Hematopoietic multipotent progenitor cell treated with erythropoietin and hydrocortisone succinate and interleukin-3 and kit ligand, for 8 days (in vitro differentiated cells): ENCODE measurements at regions not wholly inside any gene's neighbourhood (a gene's known extent, or its start where the extent isn't known, plus 50 kb on each side); places are given as distances from the start of the nearest gene placed in this dataset.
"Not testable (repeated sequence)": the region's sequence is repeated elsewhere in the genome, so short reads cannot be mapped to it uniquely, and the experiment has no call there.

Experiments used
- DNase-seq: peaks from one replicate; pipeline ENCODE4 v3.0.0-alpha.2; 2015

- no peak for DNase-seq
Measured at GRCh38 chr12:90828621-90829020, 126.4 kb downstream of the CCER1 start.

GRCh38 chr12:90827567-90827966, 127.4 kb downstream of the CCER1 start:
- no peak for DNase-seq

GRCh38 chr12:90826036-90826435, 128.9 kb downstream of the CCER1 start:
- DNase-seq: no peak

DNA sequence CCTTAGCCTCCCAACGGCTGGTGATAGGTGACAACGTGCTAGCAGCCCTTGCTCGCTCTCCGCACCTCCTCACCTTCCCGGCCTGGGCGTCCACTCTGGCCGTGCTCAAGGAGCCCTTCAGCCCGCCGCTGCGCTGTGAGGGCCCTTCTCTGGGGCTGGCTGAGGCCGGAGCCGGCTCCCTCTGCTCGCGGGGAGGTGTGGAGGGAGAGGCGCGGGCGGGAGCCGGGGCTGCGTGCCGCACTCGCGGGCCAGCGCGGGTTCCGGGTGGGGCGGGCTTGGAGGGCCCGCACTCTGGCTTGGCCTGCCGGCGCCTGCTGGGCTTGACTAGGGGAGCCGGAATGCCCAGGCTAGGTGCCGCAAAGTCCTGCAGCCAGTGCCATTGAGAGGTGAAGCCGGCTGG, 131.1 kb downstream of the CCER1 start:
- no peak for DNase-seq

DNA sequence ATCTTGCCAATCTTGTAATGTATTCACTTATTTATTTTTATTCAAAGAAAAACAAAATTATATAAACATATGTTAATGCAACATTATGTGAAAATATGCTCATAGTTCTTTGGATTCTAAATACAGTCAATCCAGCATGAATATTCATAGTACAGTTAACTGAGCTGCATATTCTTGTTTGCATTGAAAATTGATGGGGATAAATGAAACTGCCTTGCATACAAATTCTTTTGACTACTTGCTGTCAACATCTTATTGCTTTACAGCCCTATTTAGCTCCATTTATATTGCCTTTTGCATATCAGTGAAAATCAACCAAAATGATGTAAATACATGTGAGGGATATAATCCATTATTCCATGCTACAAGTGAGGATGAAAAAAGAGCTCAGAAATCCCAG, 135.3 kb downstream of the CCER1 start:
- no peak for DNase-seq

GRCh38 chr12:90816353-90817089, 138.5 kb downstream of the CCER1 start:
- no peak for DNase-seq

GRCh38 chr12:90809940-90810339, 145.0 kb downstream of the CCER1 start:
- no peak for DNase-seq

DNA sequence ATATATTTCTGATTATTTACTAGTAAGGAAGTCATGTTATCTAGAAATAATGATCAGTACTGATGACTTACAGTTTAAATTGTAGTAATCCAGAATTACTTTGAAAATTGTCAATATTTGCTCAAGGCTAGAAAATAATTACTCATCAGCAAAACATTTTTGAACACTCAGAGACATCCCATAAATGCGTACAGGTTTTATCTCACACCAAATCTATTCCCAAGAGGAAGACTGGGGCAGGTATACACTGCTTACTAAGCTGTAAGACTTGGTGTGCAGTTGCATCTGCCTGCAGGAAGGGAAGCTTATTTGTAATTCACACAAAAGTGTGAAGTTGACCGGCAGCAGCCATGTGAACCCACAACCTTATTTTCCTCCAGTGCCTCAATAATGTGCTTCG, 146.4 kb downstream of the CCER1 start:
- DNase-seq: no peak

GRCh38 chr12:90802727-90803126, 152.2 kb downstream of the CCER1 start:
- no peak for DNase-seq

DNA sequence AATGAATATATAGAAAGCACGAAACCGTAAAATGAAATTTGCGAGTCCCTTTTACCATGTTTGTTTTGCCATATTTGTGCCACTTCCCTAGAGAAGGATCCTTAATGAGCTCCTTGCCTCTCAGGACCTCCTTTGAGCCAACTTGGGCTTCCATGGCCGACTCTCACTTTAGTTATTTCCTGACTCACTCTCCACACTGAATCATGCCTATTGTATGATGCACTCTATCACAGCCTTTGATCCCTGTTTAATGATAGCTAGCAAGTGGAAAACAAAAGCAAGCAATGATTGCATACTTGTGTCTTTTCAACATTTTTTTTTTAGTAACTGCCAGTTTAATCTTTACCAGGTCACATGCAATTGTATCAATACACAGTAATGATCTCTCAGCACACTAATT, 153.2 kb downstream of the CCER1 start:
- DNase-seq: no peak

- DNase-seq: no peak
Measured at GRCh38 chr12:90794212-90794611, 160.8 kb downstream of the CCER1 start.

DNA sequence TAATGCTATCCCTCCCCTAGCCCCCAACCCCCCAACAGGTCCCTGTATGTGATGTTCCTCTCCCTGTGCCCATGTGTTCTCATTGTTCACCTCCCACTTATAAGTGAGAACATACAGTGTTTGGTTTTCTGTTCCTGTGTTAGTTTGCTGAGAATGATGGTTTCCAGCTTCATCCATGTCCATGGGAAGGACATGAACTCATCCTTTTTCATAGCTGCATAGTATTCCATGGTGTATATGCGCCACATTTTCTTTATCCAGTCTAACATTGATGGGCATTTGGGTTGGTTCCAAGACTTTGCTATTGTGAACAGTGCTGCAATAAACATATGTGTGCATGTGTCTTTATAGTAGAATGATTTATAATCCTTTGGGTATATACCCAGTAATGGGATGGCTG, 162.3 kb downstream of the CCER1 start:
- not testable (repeated sequence) for DNase-seq

DNA sequence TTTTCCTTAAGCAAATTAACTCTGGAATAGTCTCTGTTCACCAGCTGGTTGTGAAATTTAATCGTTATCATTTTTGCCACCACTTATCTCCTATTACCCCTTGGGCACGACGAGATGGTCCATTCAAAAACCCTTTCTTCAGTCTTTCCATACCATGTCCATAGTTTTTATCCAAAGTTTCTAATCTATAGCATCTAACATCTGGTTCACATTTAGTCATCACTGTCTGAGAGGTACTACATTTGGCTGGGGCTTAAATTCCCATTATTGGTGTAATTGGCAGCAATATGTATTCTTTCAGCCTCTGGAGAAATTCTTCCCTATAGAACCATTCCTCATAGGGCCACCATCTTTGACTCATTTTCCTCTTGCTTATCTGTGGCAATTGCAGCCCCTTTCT, 163.5 kb downstream of the CCER1 start:
- no peak for DNase-seq

- DNase-seq: no peak
Measured at GRCh38 chr12:90790747-90791146, 164.2 kb downstream of the CCER1 start.

DNA sequence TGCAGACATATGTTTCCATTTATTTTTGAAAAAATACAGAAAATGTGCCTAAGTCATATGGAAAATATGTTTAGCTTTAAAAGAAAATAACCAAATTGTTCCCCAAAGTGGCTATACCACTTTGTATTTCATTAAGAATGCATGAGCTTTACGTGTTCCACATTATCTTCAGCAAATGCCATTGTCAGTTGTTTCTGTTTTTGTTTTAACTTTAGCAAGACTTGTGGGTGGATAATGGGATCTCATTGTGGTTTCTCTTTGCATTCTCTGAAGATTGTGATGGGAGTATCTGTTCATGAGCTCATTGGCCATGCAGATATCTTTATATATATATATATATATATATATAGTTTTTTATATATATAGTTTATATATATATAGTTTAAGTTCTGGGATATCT, 181.5 kb downstream of the CCER1 start:
- no peak for DNase-seq

GRCh38 chr12:90770861-90771260, 184.1 kb downstream of the CCER1 start:
- no peak for DNase-seq

DNA sequence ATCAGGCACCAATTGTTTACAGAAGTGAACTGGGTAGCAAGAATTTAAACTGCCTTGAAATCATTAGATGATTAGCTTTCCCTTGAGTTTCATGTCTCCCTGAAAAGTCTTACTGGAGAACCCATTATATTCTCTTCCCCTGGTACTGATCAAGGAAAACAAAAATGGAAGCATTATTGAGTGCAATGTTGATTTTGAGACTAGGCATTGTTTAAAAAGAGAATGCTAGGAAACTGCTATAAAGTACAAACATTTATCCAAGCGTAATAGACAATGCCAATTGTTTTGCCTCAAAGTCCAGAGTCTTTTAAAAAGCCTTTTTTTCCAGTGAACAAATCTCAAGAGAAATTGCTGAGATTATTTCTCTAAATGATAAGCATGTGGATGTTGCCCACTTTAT, 197.0 kb downstream of the CCER1 start:
- no peak for DNase-seq

GRCh38 chr12:90745211-90745610, 209.8 kb downstream of the CCER1 start:
- DNase-seq: no peak

DNA sequence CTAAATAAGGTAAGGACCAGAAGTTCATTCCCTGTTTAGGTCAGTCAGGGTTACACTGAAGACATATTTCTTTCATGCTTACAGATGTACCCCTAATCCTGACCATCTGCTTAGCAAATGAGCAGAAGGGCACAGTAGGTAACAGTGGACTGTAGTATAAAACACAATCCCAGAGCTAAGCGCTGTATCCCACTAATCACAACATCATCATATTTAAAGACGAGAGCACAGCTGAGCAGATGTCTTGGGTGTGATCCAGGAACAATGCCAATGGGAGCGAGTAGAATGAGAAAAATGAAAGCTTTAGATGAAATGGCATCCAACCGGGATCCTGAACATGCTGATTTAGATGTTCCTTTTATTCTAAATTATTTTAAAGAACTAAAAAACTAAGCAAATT, 213.4 kb downstream of the CCER1 start:
- DNase-seq: no peak

DNA sequence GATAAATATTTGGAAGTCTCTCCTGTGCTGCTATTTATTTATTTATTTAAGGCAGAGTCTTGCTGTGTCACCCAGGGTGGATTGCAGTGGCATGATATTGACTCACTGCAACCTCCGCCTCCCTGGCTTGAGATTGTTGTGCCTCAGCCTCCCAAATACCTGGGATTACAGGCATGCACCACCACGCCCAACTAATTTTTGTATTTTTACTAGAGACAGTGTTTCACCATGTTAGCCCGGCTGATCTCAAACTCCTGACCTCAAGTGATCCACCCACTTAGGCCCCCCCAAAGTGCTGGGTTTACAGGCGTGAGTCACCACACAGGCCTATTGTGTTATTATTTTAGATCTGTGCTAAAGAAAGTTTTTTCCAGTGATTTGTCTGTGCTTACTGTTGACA, 225.2 kb downstream of the CCER1 start:
- no peak for DNase-seq

DNA sequence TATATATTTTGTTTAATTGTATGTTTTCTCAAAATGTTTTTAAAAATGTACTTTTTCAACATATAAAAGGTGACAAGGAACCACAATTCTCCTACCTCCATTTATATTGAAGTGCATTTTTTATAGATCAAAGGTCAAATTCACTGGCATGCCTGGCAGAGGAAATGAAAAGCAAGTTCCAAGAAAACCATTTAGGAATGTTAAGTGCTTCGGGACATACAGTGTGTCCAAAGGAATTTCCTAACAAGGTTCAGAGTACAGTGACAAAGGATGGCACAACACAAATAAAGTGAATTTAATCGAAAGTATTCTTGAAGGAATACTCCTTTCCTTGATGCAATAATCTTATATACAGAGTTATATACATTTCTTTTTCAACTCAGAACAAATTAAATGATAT, 242.3 kb downstream of the CCER1 start:
- DNase-seq: no peak

GRCh38 chr12:90710711-90711110, 244.3 kb downstream of the CCER1 start:
- DNase-seq: no peak

DNA sequence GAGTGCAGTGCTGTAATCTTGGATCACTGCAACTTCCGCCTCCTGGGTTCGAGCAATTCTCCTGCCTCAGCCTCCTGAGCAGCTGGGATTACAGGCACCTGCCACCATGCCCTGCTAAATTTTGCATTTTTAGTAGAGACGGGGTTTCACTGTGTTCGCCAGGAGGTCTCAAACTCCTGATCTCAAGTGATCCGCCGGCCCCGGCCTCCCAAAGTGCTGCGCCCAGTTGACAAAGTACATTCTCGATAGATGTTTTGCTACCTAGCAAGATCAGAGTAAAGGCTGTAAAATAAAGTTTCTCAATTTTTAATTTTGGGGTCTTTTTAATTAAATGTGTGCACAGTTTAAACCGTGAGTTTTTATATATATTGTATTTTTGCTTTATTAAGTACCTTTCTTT, 248.9 kb downstream of the CCER1 start:
- no peak for DNase-seq

GRCh38 chr12:90695415-90695814, 259.6 kb downstream of the CCER1 start:
- no peak for DNase-seq

- no peak for DNase-seq
Measured at GRCh38 chr12:90690120-90690519, 264.9 kb downstream of the CCER1 start.

DNA sequence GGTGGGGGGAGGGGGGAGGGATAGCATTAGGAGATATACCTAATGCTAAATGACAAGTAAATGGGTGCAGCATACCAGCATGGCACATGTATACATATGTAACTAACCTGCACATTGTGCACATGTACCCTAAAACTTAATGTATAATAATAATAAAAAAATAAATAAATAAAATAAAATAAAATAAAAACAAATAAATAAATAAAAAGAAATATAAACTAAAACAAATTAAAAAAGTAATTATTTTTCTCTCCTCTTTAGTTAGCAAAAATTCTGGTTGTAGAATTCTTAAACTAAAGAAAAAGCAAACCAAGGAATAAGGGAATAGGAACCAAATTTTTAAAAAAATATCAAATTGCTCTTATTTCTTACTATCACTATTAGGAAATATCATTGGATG, 267.3 kb downstream of the CCER1 start:
- DNase-seq: not testable (repeated sequence)
